Dedifferentiated amniotic fluid mesenchymal stem cell (primary cell): ENCODE measurements at regions not wholly inside any gene's neighbourhood (a gene's known extent, or its start where the extent isn't known, plus 50 kb on each side); places are given as distances from the start of the nearest gene placed in this dataset.
"Not testable (repeated sequence)": the region's sequence is repeated elsewhere in the genome, so short reads cannot be mapped to it uniquely, and the experiment has no call there.

ENCODE experiments used
- DNase-seq: peaks from one replicate; pipeline ENCODE4 v3.0.0-alpha.2; 2016; ENCODE audit errors: extremely low spot score

- DNase-seq = no peak
Measured at GRCh38 chr13:91017031-91017668, 330.3 kb upstream of the MIR17HG start.

- no peak for DNase-seq
Measured at GRCh38 chr13:91017669-91018053, 329.8 kb upstream of the MIR17HG start.

- DNase-seq = no peak
Measured at GRCh38 chr13:91020461-91021034, 326.9 kb upstream of the MIR17HG start.

- no peak for DNase-seq
Measured at GRCh38 chr13:91024157-91024792, 323.2 kb upstream of the MIR17HG start.

- DNase-seq = no peak
Measured at GRCh38 chr13:91025442-91025841, 322.0 kb upstream of the MIR17HG start.

GRCh38 chr13:91031508-91031907 lies 316.0 kb upstream of the MIR17HG start:
- no peak for DNase-seq

- no peak for DNase-seq
Measured at GRCh38 chr13:91032104-91032503, 315.4 kb upstream of the MIR17HG start.

GRCh38 chr13:91036886-91037285 lies 310.6 kb upstream of the MIR17HG start:
- no peak for DNase-seq

GRCh38 chr13:91042870-91043269 lies 304.6 kb upstream of the MIR17HG start:
- no peak for DNase-seq

- no peak for DNase-seq
Measured at GRCh38 chr13:91045351-91046034, 302.0 kb upstream of the MIR17HG start.

- DNase-seq = no peak
Measured at GRCh38 chr13:91046715-91047327, 300.7 kb upstream of the MIR17HG start.

- no peak for DNase-seq
Measured at GRCh38 chr13:91050970-91051369, 296.5 kb upstream of the MIR17HG start.

GRCh38 chr13:91052876-91053275 lies 294.6 kb upstream of the MIR17HG start:
- DNase-seq = no peak

GRCh38 chr13:91053318-91054065 lies 294.0 kb upstream of the MIR17HG start:
- DNase-seq = no peak

GRCh38 chr13:91054902-91055301 lies 292.6 kb upstream of the MIR17HG start:
- DNase-seq = no peak

- DNase-seq = no peak
Measured at GRCh38 chr13:91056746-91057145, 290.7 kb upstream of the MIR17HG start.

- not testable (repeated sequence) for DNase-seq
Measured at GRCh38 chr13:91057507-91057906, 290.0 kb upstream of the MIR17HG start.

GRCh38 chr13:91058066-91058465 lies 289.4 kb upstream of the MIR17HG start:
- DNase-seq = no peak

- no peak for DNase-seq
Measured at GRCh38 chr13:91058919-91059318, 288.6 kb upstream of the MIR17HG start.

GRCh38 chr13:91066745-91067144 lies 280.7 kb upstream of the MIR17HG start:
- no peak for DNase-seq

- no peak for DNase-seq
Measured at GRCh38 chr13:91072486-91072885, 275.0 kb upstream of the MIR17HG start.

GRCh38 chr13:91074091-91074490 lies 273.4 kb upstream of the MIR17HG start:
- DNase-seq = no peak
